Pons (tissue), 1 donor: ENCODE measurements at regions not wholly inside any gene's neighbourhood (a gene's known extent, or its start where the extent isn't known, plus 50 kb on each side); places are given as distances from the start of the nearest gene placed in this dataset.
"Not testable (repeated sequence)": the region's sequence is repeated elsewhere in the genome, so short reads cannot be mapped to it uniquely, and the experiment has no call there.

Experiments used
- DNase-seq: peaks from one replicate; pipeline ENCODE4 v3.0.0-alpha.2; 2016; ENCODE audit warnings: low spot score

DNA sequence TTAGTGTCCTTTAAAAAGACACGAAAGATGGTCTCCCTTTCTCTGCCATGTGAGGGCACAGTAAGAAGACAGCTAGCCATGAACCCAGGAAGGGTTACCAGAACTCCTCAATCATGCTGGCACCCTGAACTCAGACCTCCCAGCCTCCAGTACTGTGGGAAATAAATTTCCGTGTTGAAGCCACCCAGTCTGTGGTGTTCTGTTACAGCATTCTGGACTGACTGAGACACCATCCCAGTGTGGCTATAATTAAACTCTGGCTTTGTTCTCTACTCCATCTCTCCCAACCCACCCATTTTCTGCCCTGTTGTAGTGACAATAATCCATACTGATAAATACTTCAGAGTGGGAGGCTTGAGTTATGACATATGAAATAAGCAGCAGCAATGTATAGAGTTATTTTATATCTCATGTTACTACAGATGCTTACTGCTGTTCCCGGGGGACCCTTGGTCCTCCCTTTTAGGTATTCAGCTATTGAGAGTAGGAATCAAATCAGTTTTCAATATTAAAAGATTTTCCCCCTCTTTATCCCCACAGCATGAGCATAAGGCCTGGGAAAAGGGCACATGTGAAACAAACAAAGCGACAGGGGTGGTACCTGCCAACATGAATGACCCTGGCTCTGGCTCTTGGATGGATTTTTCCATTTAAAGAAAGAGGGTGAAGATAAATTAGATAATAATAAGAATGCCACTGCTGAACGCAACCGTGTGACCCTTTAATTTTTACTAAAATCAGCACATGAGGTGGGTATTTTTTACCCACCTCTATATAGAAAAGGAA is 224.3 kb upstream of the SLC35B3 start:
- DNase-seq: no peak

DNA sequence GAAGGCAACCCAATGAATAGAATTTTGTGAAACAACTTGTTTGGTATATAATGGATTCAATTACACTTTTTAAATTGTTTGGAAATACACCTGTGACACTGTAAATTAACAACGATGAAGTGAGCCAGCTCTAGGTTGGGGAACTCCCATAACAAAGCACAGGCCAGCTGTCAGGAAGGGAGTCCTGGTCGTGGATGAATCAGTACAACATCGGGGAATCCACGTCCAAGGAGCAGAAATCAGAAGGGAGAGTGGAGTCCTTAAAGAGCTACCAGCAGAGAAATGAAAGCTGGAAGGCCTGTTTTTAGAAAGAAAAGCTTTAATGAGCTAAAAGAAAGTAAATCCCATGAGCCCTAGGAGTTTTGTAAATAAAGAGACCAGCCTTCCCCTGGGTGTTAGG is 223.1 kb upstream of the SLC35B3 start:
- no peak for DNase-seq

DNA sequence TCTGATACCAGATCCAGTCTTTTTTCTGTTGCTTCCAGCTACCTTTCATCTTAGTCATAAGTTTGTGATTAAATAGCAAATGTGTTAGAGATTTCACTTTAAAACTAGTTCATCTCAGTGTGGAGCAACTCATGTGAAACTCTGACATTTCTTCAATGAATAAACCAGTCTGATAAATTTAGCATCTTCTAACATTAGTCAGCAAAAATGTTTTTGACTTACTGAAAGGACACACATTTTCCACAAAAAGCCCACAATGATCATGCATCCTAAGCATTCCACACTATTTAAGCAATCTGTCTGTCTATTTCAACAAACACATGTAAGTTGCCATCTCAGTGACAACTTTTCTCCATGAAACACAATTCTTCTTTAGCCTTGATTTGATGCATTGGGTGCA is 222.2 kb upstream of the SLC35B3 start:
- no peak for DNase-seq

DNA sequence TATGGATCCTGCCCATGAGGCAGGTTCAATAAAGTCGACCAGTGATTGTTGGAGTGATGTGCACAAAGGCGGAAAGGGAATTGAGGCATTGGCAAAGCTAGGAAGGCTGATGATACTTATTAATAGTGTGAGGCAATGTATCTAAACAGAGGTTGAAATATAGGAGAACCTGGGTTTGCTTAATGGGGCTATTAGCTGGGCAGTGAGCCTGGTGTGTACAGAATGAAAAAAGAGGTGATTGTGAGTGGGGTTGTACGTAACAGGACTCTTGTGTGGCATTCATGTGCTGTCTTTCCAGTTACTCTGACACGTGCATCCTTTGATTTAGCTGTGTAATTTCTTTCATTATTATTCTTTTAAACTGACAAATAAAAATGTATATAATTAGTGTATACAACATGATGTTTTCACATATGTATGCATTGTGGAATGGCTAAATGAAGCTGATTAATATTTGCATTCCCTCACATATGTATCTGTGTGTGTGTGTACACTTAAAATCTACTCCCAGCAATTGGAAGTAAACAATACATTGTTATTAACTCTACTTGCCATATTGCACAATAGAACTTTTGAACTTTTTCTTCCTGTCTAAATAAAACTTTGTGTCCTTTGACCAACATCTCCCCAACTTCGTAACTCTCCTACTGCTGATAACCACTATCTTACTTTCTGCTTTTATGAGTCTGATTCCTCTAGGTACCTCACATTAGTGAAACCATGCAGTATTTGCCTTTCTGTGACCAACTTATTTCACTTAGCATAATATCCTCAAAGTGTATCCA is 220.5 kb upstream of the SLC35B3 start:
- DNase-seq: no peak

DNA sequence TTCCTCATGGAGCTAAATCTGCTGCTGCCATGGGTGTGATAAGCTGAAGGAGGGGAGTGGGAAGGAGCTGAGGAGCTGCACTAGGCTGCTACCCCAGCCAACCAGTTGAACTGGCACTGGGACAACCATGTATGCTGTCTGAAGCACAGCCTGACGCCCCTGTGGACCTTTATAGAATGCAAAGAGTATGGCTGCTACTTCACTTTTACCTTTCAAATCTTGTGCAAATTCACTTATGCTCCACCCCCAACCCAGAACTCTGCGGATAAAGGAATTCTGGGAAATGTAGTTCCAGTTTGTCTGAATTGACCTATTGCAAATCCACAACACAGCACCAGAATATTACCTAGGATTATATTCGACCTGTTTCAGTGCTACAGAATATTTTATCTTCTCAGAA is 217.4 kb upstream of the SLC35B3 start:
- no peak for DNase-seq

GRCh38 chr6:8651998-8652397 is 216.7 kb upstream of the SLC35B3 start:
- no peak for DNase-seq

- no peak for DNase-seq
Observed at GRCh38 chr6:8645212-8645611, 209.9 kb upstream of the SLC35B3 start.

DNA sequence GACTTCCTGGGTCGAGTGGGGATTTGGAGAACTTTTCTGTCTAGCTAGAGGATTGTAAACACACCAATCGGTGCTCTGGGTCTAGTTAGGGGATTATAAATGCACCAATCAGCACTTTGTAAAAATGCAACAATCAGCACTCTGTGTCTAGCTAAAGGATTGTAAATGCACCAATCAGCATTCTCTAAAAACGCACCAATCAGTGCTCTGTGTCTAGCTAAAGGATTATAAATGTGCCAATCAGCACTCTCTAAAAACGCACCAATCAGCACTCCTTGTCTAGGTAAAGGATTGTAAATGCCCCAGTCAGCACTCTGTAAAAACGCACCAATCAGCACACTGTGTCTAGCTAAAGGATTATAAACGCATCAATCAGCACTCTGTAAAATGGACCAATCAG is 209.0 kb upstream of the SLC35B3 start:
- DNase-seq: no peak

- DNase-seq: no peak
Observed at GRCh38 chr6:8642854-8643253, 207.5 kb upstream of the SLC35B3 start.

- no peak for DNase-seq
Observed at GRCh38 chr6:8642131-8642530, 206.8 kb upstream of the SLC35B3 start.

GRCh38 chr6:8639928-8640649 is 204.7 kb upstream of the SLC35B3 start:
- no peak for DNase-seq

GRCh38 chr6:8637896-8638597 is 202.7 kb upstream of the SLC35B3 start:
- DNase-seq: no peak

- no peak for DNase-seq
Observed at GRCh38 chr6:8633762-8634161, 198.4 kb upstream of the SLC35B3 start.

GRCh38 chr6:8628736-8629135 is 193.4 kb upstream of the SLC35B3 start:
- DNase-seq: no peak

- no peak for DNase-seq
Observed at GRCh38 chr6:8628063-8628462, 192.7 kb upstream of the SLC35B3 start.

DNA sequence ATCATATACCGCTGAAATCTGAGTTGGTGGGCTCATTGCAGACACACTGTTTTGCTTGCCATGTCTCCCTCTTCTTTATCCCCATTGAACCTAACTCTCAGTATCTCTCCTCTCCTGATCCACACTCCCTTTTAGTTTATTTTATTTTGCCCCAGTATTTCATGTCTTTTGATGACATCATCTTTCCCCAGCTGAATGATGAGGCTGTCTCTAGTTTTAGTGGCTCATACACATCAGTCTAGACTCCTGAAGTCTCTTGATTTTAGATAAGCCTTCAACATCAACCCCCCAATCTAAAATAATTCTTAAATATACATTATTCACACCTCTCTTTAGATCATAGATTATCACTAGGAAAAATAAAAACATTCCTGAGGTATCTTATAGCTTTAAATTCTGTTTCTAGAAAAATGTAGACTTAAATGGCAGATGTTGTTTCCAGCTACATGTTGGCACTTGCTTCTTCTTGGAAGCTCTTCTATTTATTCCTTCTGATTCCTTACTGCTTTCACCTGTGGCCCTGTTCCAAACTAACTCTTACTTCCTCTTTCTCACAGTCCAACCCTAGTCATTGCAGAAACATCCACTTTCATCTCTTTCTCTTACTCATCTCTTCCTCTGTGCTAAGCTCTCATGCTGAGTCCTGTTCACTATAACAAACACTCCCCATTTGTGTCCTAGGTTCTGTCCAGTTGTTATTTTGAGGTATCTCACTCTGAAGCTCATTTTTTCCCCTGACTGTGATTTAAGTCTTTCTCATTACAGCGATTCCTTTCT is 191.9 kb upstream of the SLC35B3 start:
- no peak for DNase-seq

DNA sequence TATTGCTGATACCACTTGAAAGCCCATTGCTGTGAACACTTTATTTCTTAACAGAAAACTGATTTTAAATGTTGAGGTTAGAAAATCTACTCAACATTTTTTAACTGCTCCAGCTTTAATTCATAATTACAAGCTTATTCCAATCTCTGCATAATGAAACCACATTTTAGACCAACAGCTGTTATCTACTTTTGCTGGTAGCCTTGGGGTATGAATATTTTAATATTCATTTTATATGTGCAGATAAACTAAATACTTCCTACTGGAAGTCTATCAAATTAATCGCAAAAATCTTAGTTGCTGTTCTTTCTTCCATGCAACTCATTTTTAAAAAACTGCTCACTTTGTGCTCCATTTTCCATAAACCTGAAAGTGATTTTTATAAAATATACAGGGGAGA is 189.3 kb upstream of the SLC35B3 start:
- no peak for DNase-seq

GRCh38 chr6:8623441-8623840 is 188.1 kb upstream of the SLC35B3 start:
- DNase-seq: no peak

DNA sequence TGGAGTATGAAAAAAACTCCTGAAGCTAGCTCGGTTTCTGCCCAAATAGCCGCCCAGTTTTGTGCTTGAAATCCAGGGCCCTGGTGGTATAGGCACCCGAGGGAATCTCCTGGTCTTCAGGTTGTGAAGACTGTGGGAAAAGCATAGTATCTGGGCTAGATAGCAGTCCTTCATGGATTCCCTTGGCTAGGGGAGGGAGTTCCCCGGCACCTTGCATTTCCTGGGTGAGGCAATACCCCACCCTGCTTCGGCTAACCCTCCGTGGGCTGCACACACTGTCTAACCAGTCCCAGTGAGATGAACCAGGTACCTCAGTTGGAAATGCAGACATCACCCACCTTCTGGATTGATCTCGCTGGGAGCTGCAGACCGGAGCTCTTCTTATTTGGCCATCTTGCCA is 184.5 kb upstream of the SLC35B3 start:
- DNase-seq: no peak

- not testable (repeated sequence) for DNase-seq
Observed at GRCh38 chr6:8619408-8619807, 184.1 kb upstream of the SLC35B3 start.

GRCh38 chr6:8608737-8609136 is 173.4 kb upstream of the SLC35B3 start:
- DNase-seq: no peak
